ENCODE measurements at regions not wholly inside any gene's neighbourhood (a gene's known extent, or its start where the extent isn't known, plus 50 kb on each side); places are given as distances from the start of the nearest gene placed in this dataset.

DNA sequence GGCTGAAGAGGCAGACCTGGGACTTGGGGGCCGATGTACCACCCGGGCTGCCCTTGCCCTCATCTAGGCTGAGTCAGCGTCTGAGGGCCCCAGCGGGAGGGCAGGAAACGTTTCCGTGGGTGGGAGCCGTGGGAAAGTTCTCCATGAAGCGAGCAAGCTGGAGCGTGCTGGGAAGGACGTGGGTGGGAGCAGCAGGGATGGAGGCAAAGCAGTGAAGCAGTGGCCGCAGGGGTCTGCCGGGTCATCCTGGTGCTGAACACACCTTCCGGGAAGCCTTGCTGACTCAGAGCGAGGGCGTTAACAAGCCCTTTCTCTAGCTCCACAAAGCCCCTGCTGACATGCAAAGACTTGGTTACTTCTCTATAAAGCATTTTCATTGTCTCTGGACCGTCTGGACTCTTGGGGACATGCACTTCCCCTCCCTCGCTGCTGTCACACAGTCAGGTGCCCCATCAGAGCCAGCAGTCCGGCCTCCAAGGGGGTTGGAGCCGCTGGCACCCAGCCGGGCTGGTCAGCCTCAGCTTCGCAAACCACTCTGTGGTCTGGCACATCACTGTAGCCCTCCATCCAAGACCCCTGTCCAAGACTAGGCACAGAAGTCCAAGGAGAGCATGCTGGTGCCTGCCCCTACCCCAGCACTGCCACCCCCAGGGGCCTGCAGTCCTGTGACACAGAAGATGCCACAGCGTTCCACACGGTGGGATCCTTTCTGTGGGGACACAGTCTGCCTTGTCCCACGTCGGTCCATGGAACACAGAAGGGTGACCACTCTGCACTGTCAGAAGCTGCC is 115.1 kb upstream of the GPC1 start:
- Histone ChIP-seq H3K27ac (ENCODE audit: low read length) (no peak overlapping the region), H2AFZ (ENCODE audit: low read depth, low read length) (no peak overlapping the region), H3K4me2 (ENCODE audit: insufficient read depth, low read length) (no peak overlapping the region), H4K20me1 (ENCODE audit: insufficient read depth, low read length) (peaks cover 4% of the 10 kb centered on the region), H3K4me3 (ENCODE audit: low read depth in 1 of 2, low read length in 2 of 2) (no peak overlapping the region), H3K79me2 (ENCODE audit: insufficient read depth, low read length) (no peaks in the 10 kb centered on the region), H3K9ac (ENCODE audit: low read depth, low read length) (no peak overlapping the region), H3K27me3 (ENCODE audit: insufficient read depth, low read length, poor library complexity) (peaks cover 10% of the 10 kb centered on the region), H3K36me3 (ENCODE audit: insufficient read depth, low read length) (no peaks in the 10 kb centered on the region), H3K4me1 (ENCODE audit: insufficient read depth, low read length) (no peaks in the 10 kb centered on the region), H3K9me3 (ENCODE audit: insufficient read depth, low read length, severe bottlenecking) (no peaks in the 10 kb centered on the region)
- TF ChIP-seq EZH2 (IDR thresholded peaks at IDR 0.05; ENCODE audit: borderline replicate concordance, low read depth, low read length, severe bottlenecking): no peak
- TF ChIP-seq, protein P1, sequence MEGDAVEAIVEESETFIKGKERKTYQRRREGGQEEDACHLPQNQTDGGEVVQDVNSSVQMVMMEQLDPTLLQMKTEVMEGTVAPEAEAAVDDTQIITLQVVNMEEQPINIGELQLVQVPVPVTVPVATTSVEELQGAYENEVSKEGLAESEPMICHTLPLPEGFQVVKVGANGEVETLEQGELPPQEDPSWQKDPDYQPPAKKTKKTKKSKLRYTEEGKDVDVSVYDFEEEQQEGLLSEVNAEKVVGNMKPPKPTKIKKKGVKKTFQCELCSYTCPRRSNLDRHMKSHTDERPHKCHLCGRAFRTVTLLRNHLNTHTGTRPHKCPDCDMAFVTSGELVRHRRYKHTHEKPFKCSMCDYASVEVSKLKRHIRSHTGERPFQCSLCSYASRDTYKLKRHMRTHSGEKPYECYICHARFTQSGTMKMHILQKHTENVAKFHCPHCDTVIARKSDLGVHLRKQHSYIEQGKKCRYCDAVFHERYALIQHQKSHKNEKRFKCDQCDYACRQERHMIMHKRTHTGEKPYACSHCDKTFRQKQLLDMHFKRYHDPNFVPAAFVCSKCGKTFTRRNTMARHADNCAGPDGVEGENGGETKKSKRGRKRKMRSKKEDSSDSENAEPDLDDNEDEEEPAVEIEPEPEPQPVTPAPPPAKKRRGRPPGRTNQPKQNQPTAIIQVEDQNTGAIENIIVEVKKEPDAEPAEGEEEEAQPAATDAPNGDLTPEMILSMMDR (IDR thresholded peaks at IDR 0.05; ENCODE audit: borderline replicate concordance, extremely low read depth, low read length, poor library complexity, severe bottlenecking): no peak
- DNase-seq: no peak
- ATAC-seq (ENCODE audit: insufficient read depth, low read depth): no peak

DNA sequence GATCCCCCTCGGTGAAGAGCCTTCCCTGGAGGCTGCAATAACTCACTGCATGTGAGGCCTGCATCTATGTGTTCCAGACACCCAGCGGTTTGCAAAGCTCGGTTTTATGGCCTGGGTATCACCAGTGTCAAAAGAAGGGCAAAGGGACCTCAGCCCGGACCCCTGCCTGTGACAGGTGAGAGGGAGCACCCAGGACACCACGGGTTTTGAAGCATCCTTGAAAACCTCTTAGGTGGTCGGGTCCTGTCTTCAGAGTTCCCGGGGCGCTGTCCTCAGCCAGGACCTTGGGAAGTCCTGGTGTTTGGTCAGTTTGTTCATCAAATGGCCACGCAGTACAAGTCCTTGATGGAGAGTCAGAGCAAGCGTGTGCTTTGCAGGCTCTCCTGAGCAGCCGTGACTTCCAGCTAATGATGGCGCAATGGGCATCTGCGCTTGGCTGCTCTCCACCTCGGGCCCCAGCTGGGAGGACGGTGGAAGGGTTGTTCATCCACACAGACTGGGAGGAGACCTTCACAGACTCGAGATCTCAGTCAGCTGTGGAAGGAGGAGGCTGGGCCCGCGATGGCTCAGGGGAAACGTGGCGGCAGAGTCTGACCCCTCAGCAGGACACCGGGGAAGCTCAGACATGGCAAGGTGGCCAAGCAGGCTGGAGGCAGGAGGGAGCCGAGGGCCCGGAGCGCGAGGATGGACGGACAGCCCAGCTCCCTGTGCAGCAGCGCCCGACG is 113.1 kb upstream of the GPC1 start:
- H3K4me1 ChIP-seq (ENCODE audit: insufficient read depth, low read length): no peaks in the 10 kb centered on the region
- H3K79me2 ChIP-seq (ENCODE audit: insufficient read depth, low read length): no peaks in the 10 kb centered on the region
- no peak overlapping the region for H3K4me3 ChIP-seq (ENCODE audit: low read depth in 1 of 2, low read length in 2 of 2)
- H3K27ac ChIP-seq (ENCODE audit: low read length): no peak overlapping the region
- H4K20me1 ChIP-seq (ENCODE audit: insufficient read depth, low read length): peaks cover 5% of the 10 kb centered on the region
- no peaks in the 10 kb centered on the region for H3K36me3 ChIP-seq (ENCODE audit: insufficient read depth, low read length)
- H3K9ac ChIP-seq (ENCODE audit: low read depth, low read length): no peak overlapping the region
- no peak overlapping the region for H3K4me2 ChIP-seq (ENCODE audit: insufficient read depth, low read length)
- no peaks in the 10 kb centered on the region for H3K9me3 ChIP-seq (ENCODE audit: insufficient read depth, low read length, severe bottlenecking)
- TF ChIP-seq EZH2 (IDR thresholded peaks at IDR 0.05; ENCODE audit: borderline replicate concordance, low read depth, low read length, severe bottlenecking): no peak
- TF ChIP-seq, protein P1 (IDR thresholded peaks at IDR 0.05; ENCODE audit: borderline replicate concordance, extremely low read depth, low read length, poor library complexity, severe bottlenecking): no peak
- DNase-seq (no peak), ATAC-seq (ENCODE audit: insufficient read depth, low read depth) (no peak)
- H3K27me3 ChIP-seq (ENCODE audit: insufficient read depth, low read length, poor library complexity): peaks cover 20% of the 10 kb centered on the region
- H2AFZ ChIP-seq (ENCODE audit: low read depth, low read length): no peak overlapping the region

DNA sequence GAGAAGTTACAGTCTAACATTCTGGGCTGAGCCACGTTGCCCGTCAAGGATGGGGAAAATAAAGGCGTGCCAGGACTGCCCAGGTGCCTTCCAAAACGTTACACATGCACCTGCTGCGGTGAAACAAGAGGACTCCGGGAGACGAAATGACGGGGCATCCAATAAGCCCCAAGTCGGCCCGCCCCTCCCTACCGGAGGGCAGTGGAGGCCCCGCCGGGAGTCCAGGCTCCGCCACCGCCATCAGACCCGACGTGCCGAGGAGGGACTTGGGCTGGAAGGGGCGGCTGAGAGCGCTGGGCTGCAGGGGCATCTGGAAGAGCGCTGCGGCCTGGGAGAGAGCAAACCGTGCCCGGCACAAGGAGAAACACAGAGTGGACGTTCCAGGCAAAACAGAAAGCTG is 112.5 kb upstream of the GPC1 start:
- peaks cover 5% of the 10 kb centered on the region for H4K20me1 ChIP-seq (ENCODE audit: insufficient read depth, low read length)
- H3K4me1 ChIP-seq (ENCODE audit: insufficient read depth, low read length): no peaks in the 10 kb centered on the region
- no peak overlapping the region for H3K4me2 ChIP-seq (ENCODE audit: insufficient read depth, low read length)
- H3K9me3 ChIP-seq (ENCODE audit: insufficient read depth, low read length, severe bottlenecking): no peaks in the 10 kb centered on the region
- H3K27me3 ChIP-seq (ENCODE audit: insufficient read depth, low read length, poor library complexity): peaks cover 26% of the 10 kb centered on the region
- no peak overlapping the region for H3K9ac ChIP-seq (ENCODE audit: low read depth, low read length)
- DNase-seq (no peak), ATAC-seq (ENCODE audit: insufficient read depth, low read depth) (no peak)
- no peak overlapping the region for H3K27ac ChIP-seq (ENCODE audit: low read length)
- H3K36me3 ChIP-seq (ENCODE audit: insufficient read depth, low read length): no peaks in the 10 kb centered on the region
- TF ChIP-seq, protein P1 (IDR thresholded peaks at IDR 0.05; ENCODE audit: borderline replicate concordance, extremely low read depth, low read length, poor library complexity, severe bottlenecking): no peak
- no peak for TF ChIP-seq EZH2 (IDR thresholded peaks at IDR 0.05; ENCODE audit: borderline replicate concordance, low read depth, low read length, severe bottlenecking)
- H3K79me2 ChIP-seq (ENCODE audit: insufficient read depth, low read length): no peaks in the 10 kb centered on the region
- H3K4me3 ChIP-seq (ENCODE audit: low read depth in 1 of 2, low read length in 2 of 2): no peak overlapping the region
- no peak overlapping the region for H2AFZ ChIP-seq (ENCODE audit: low read depth, low read length)
